HCT116 (cell line): ENCODE measurements at regions not wholly inside any gene's neighbourhood (a gene's known extent, or its start where the extent isn't known, plus 50 kb on each side); places are given as distances from the start of the nearest gene placed in this dataset.
"Not testable (repeated sequence)": the region's sequence is repeated elsewhere in the genome, so short reads cannot be mapped to it uniquely, and the experiment has no call there.

ENCODE experiments used
- ATAC-seq: fragments of 200-7000 bp; cut with Tn5 transposase; 2 replicates; pipeline ENCODE4 v1.9.1; 2020; ENCODE audit warnings: mild to moderate bottlenecking, moderate library complexity
- BruUV-seq: library from RNA; stranded (reverse); fragments of 400-500 nt; replicated peaks from 2 replicates; lab custom pipeline; 2021; lab: Mats Ljungman, UMichigan
- CTCF ChIA-PET: fragments of 300-600 bp; sonication (Branson Sonifier 250); formaldehyde crosslinking; loops from one replicate; lab custom pipeline; 2021; ENCODE audit warnings: antibody characterized with exemption; lab: Charles Lee
- POLR2A ChIA-PET: fragments of 300-600, 350-600 bp; sonication (Branson Sonifier 250); formaldehyde crosslinking; loops from one replicate; lab custom pipeline; 2021; ENCODE audit warnings: antibody characterized with exemption; lab: Charles Lee
- RAD21 ChIA-PET, 2 experiments: fragments of 300-600 bp; sonication (Branson Sonifier 250); formaldehyde crosslinking; loops; one replicate each; lab custom pipeline; 2023; ENCODE audit warnings: low total read pairs in 2 of 2; ENCODE audit not compliant: uncharacterized antibody in 2 of 2, unreplicated experiment in 2 of 2, low non-redundant PET in 1 of 2; lab: Charles Lee
- DNase-seq: peaks from one replicate; pipeline ENCODE4 v3.0.0-alpha.2; 2010; ENCODE audit warnings: low read depth, low spot score
- H2AFZ ChIP-seq: fragments of 200-600 bp; shearing (Covaris generic), sonication (generic); 2 replicates; pipeline ENCODE4 v1.6.1; 2017; ENCODE audit warnings: low read depth, mixed run types, mixed read lengths, antibody characterized with exemption, low read length; ENCODE audit not compliant: poor library complexity, severe bottlenecking
- H3K27ac ChIP-seq: 2 replicates; pipeline ENCODE4 v1.5.1; 2012; ENCODE audit warnings: low read depth, low read length
- H3K27me3 ChIP-seq: fragments of 200-600 bp; sonication (generic); 2 replicates; pipeline ENCODE4 v1.6.1; 2016; ENCODE audit warnings: mixed run types, low read length, mixed read lengths; ENCODE audit not compliant: insufficient read depth
- H3K36me3 ChIP-seq, 2 experiments: fragments of 200-500 bp in 1 of 2; fragments of 200-600 bp in 1 of 2; sonication (Bioruptor generic) in 1 of 2; sonication (generic) in 1 of 2; 2 replicates each; pipeline versions ENCODE4 v1.5.1 to v1.6.1; 2014 to 2016; ENCODE audit warnings: low read length in 2 of 2, inconsistent platforms in 1 of 2, mixed read lengths in 1 of 2, mixed run types in 1 of 2; ENCODE audit not compliant: insufficient read depth in 2 of 2, control insufficient read depth in 1 of 2
- H3K4me1 ChIP-seq, 2 experiments: fragments of 200-600 bp in 1 of 2; sonication (generic) in 1 of 2; 2 replicates each; pipeline versions ENCODE4 v1.5.1 to v1.6.1; 2012 to 2017; ENCODE audit warnings: low read length in 2 of 2, inconsistent platforms in 1 of 2, mild to moderate bottlenecking in 1 of 2, mixed read lengths in 1 of 2, mixed run types in 1 of 2, moderate library complexity in 1 of 2; ENCODE audit not compliant: insufficient read depth in 2 of 2, control insufficient read depth in 1 of 2
- H3K4me2 ChIP-seq: fragments of 200-600 bp; sonication (generic); 2 replicates; pipeline ENCODE4 v1.6.1; 2017; ENCODE audit warnings: mixed run types, low read length, mixed read lengths
- H3K4me3 ChIP-seq, 2 experiments: fragments of 200-600 bp in 1 of 2; sonication (generic) in 1 of 2; replicated peaks in 1 of 2; 2 replicates each; pipeline ENCODE4 v1.5.1; 2011 to 2016; ENCODE audit warnings: low read length in 2 of 2, control low read depth in 1 of 2, low read depth in 1 of 2, mild to moderate bottlenecking in 1 of 2, mixed read lengths in 1 of 2, mixed run types in 1 of 2
- H3K79me2 ChIP-seq: fragments of 200-600 bp; sonication (generic); 2 replicates; pipeline ENCODE4 v1.6.1; 2017; ENCODE audit warnings: mild to moderate bottlenecking, mixed run types, low read length, moderate library complexity, mixed read lengths; ENCODE audit not compliant: insufficient read depth
- H3K9ac ChIP-seq: fragments of 200-600 bp; sonication (generic); 2 replicates; pipeline ENCODE4 v1.6.1; 2016; ENCODE audit warnings: low read length, mixed read lengths
- H3K9me2 ChIP-seq: fragments of 200-600 bp; sonication (generic), shearing (Covaris generic); 2 replicates; pipeline ENCODE4 v1.6.1; 2017; ENCODE audit warnings: mixed run types, mild to moderate bottlenecking, moderate library complexity; ENCODE audit not compliant: insufficient read depth
- H3K9me3 ChIP-seq, 2 experiments: fragments of 200-500 bp in 1 of 2; fragments of 200-600 bp in 1 of 2; sonication (Bioruptor generic) in 1 of 2; sonication (generic) in 1 of 2; 2 replicates each; pipeline ENCODE4 v1.6.1; 2014 to 2017; ENCODE audit warnings: low read length in 2 of 2, mixed read lengths in 2 of 2, inconsistent platforms in 1 of 2, low read depth in 1 of 2, mild to moderate bottlenecking in 1 of 2, mixed run types in 1 of 2, moderate library complexity in 1 of 2; ENCODE audit not compliant: control insufficient read depth in 1 of 2, insufficient read depth in 1 of 2
- H4K20me1 ChIP-seq: fragments of 200-600 bp; sonication (generic), shearing (Covaris generic); 2 replicates; pipeline ENCODE4 v1.6.1; 2017; ENCODE audit warnings: mixed run types, mild to moderate bottlenecking, moderate library complexity; ENCODE audit not compliant: insufficient read depth
- POLR2A ChIP-seq: IDR thresholded peaks from 2 replicates; pipeline ENCODE4 v1.7.0; 2011; ENCODE audit warnings: borderline replicate concordance; ENCODE audit not compliant: insufficient read depth, insufficient read length; ENCODE audit errors: extremely low read depth
- RAD21 ChIP-seq: IDR thresholded peaks from 2 replicates; pipeline ENCODE4 v1.6.1; 2012; ENCODE audit warnings: low read depth, mild to moderate bottlenecking
- intact Hi-C: fragments of 100-400 bp; cut with micrococcal nuclease; formaldehyde crosslinking; loops from 2 replicates; pipeline ENCODE4 v1.10.0; 2022
- TF ChIP-seq, protein P1 (sequence below): IDR thresholded peaks from 2 replicates; pipeline ENCODE4 v1.6.1; 2012; ENCODE audit warnings: low read depth

DNA sequence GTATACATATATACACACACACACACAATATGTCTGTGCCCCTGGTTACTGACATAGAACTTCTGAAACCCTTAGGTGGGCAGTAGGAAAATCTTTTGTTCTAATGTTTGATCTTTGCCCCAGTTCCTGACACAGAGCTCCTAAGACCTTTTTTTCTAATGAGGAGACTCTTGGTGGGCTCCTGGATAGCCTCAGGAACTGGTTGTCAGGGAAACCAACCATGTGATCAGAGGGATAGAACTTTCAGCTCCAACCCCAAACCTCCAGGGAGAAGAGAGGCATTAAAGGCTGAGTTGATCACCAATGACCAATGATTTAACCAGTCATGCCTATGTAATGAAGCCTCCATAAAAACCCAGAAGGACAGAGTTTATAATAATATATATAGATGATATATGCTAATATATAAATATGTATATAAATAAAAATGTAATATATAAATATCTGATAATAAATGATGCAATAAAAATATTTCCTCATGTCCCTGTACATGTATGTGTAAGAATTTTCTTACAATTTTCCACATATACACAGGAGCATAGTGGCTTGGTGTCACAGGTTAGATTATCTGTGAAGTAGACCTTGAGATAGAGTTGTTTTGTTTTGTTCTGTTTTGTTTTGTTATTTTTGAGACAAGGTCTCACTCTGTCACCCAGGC is 93.3 kb downstream of the GPX5 start (continued):
- TF ChIP-seq, protein P1, sequence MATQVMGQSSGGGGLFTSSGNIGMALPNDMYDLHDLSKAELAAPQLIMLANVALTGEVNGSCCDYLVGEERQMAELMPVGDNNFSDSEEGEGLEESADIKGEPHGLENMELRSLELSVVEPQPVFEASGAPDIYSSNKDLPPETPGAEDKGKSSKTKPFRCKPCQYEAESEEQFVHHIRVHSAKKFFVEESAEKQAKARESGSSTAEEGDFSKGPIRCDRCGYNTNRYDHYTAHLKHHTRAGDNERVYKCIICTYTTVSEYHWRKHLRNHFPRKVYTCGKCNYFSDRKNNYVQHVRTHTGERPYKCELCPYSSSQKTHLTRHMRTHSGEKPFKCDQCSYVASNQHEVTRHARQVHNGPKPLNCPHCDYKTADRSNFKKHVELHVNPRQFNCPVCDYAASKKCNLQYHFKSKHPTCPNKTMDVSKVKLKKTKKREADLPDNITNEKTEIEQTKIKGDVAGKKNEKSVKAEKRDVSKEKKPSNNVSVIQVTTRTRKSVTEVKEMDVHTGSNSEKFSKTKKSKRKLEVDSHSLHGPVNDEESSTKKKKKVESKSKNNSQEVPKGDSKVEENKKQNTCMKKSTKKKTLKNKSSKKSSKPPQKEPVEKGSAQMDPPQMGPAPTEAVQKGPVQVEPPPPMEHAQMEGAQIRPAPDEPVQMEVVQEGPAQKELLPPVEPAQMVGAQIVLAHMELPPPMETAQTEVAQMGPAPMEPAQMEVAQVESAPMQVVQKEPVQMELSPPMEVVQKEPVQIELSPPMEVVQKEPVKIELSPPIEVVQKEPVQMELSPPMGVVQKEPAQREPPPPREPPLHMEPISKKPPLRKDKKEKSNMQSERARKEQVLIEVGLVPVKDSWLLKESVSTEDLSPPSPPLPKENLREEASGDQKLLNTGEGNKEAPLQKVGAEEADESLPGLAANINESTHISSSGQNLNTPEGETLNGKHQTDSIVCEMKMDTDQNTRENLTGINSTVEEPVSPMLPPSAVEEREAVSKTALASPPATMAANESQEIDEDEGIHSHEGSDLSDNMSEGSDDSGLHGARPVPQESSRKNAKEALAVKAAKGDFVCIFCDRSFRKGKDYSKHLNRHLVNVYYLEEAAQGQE = no peak
- TF ChIP-seq POLR2A = no peak
- no peak for TF ChIP-seq RAD21

DNA sequence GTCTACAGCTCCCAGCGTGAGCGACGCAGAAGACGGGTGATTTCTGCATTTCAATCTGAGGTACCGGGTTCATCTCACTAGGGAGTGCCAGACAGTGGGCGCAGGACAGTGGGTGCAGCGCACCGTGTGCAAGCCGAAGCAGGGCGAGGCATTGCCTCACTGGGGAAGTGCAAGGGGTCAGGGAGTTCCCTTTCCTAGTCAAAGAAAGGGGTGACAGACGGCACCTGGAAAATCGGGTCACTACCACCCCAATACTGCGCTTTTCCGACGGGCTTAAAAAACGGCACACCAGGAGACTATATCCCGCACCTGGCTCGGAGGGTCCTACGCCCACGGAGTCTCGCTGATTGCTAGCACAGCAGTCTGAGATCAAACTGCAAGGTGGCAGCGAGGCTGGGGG is 95.6 kb downstream of the GPX5 start:
- H4K20me1 ChIP-seq, H3K4me2 ChIP-seq, H3K36me3 ChIP-seq, RAD21 ChIA-PET, H3K9ac ChIP-seq, H3K27me3 ChIP-seq, H3K4me1 ChIP-seq, DNase-seq, intact Hi-C loops, POLR2A ChIA-PET, CTCF ChIA-PET, H2AFZ ChIP-seq, H3K79me2 ChIP-seq, H3K9me3 ChIP-seq, H3K4me3 ChIP-seq, H3K27ac ChIP-seq, ATAC-seq, H3K9me2 ChIP-seq, BruUV-seq: not testable (repeated sequence)

DNA sequence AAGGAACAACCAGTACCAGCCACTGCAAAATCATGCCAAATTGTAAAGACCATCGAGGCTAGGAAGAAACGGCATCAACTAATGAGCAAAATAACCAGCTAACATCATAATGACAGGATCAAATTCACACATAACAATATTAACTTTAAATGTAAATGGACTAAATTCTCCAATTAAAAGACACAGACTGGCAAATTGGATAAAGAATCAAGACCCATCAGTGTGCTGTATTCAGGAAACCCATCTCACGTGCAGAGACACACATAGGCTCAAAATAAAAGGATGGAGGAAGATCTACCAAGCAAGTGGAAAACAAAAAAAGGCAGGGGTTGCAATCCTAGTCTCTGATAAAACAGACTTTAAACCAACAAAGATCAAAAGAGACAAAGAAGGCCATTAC is 97.6 kb downstream of the GPX5 start:
- H3K9ac ChIP-seq, H3K36me3 ChIP-seq, H3K4me3 ChIP-seq, ATAC-seq, H2AFZ ChIP-seq, RAD21 ChIA-PET, H4K20me1 ChIP-seq, CTCF ChIA-PET, H3K27ac ChIP-seq, H3K27me3 ChIP-seq, H3K4me2 ChIP-seq, H3K79me2 ChIP-seq, H3K9me2 ChIP-seq, H3K9me3 ChIP-seq, H3K4me1 ChIP-seq, POLR2A ChIA-PET, BruUV-seq, DNase-seq, intact Hi-C loops: not testable (repeated sequence)

DNA sequence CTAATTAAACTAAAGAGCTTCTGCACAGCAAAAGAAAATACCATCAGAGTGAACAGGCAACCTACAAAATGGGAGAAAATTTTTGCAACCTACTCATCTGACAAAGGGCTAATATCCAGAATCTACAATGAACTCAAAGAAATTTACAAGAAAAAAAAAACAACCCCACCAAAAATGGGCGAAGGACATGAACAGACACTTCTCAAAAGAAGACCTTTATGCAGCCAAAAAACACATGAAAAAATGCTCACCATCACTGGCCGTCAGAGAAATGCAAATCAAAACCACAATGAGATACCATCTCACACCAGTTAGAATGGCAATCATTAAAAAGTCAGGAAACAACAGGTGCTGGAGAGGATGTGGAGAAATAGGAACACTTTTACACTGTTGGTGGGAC is 100.7 kb downstream of the GPX5 start:
- RAD21 ChIA-PET, POLR2A ChIA-PET, CTCF ChIA-PET: not testable (repeated sequence)

More for the DNA sequence above, 100.7 kb downstream of the GPX5 start:
- ATAC-seq, H3K27ac ChIP-seq, H3K4me1 ChIP-seq, intact Hi-C loops, H3K4me3 ChIP-seq, H4K20me1 ChIP-seq, H3K9me2 ChIP-seq, H3K36me3 ChIP-seq, H3K27me3 ChIP-seq, BruUV-seq, H3K79me2 ChIP-seq, H3K9ac ChIP-seq, H2AFZ ChIP-seq, DNase-seq, H3K9me3 ChIP-seq, H3K4me2 ChIP-seq: not testable (repeated sequence)
